ENCODE measurements at regions not wholly inside any gene's neighbourhood (a gene's known extent, or its start where the extent isn't known, plus 50 kb on each side); places are given as distances from the start of the nearest gene placed in this dataset.

DNA sequence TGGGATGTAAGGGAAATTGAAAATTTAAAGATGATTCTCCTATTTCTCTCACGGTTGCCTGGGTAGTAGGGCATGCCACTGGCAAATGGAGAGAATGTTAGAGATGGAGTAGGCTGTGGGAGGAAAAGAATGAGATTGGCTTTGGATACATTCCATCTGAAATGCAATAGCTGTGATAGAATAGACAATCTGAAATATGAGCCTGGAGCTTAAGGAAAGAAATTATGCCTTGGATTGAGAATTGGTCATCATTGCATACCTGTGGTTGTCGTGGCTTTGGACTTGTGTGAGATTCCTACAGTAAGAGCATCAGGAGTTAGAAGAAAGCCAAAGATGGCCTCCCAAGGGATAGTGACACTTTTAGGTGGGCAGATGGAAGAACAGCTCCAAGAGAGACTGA, 305.1 kb upstream of the SLC10A2 start:
- TF ChIP-seq CEBPB (IDR thresholded peaks at IDR 0.05), result no peak
- TF ChIP-seq, protein P1, sequence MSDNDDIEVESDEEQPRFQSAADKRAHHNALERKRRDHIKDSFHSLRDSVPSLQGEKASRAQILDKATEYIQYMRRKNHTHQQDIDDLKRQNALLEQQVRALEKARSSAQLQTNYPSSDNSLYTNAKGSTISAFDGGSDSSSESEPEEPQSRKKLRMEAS (IDR thresholded peaks at IDR 0.05), result no peak
- no peak for TF ChIP-seq EP300 (IDR thresholded peaks at IDR 0.05; ENCODE audit: borderline replicate concordance)
- no peak for TF ChIP-seq RAD21 (IDR thresholded peaks at IDR 0.05; ENCODE audit: low read depth)
- TF ChIP-seq, protein P2, sequence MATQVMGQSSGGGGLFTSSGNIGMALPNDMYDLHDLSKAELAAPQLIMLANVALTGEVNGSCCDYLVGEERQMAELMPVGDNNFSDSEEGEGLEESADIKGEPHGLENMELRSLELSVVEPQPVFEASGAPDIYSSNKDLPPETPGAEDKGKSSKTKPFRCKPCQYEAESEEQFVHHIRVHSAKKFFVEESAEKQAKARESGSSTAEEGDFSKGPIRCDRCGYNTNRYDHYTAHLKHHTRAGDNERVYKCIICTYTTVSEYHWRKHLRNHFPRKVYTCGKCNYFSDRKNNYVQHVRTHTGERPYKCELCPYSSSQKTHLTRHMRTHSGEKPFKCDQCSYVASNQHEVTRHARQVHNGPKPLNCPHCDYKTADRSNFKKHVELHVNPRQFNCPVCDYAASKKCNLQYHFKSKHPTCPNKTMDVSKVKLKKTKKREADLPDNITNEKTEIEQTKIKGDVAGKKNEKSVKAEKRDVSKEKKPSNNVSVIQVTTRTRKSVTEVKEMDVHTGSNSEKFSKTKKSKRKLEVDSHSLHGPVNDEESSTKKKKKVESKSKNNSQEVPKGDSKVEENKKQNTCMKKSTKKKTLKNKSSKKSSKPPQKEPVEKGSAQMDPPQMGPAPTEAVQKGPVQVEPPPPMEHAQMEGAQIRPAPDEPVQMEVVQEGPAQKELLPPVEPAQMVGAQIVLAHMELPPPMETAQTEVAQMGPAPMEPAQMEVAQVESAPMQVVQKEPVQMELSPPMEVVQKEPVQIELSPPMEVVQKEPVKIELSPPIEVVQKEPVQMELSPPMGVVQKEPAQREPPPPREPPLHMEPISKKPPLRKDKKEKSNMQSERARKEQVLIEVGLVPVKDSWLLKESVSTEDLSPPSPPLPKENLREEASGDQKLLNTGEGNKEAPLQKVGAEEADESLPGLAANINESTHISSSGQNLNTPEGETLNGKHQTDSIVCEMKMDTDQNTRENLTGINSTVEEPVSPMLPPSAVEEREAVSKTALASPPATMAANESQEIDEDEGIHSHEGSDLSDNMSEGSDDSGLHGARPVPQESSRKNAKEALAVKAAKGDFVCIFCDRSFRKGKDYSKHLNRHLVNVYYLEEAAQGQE (IDR thresholded peaks at IDR 0.05; ENCODE audit: low read depth), result no peak
- TF ChIP-seq EGR1 (IDR thresholded peaks at IDR 0.05), result no peak
- TF ChIP-seq YY1 (IDR thresholded peaks at IDR 0.05; ENCODE audit: low read depth), result no peak
- no peak for TF ChIP-seq CREB1 (IDR thresholded peaks at IDR 0.05; ENCODE audit: low read depth)
- no peak for TF ChIP-seq TAF1 (IDR thresholded peaks at IDR 0.05; ENCODE audit: low read depth)
